ENCODE measurements at regions not wholly inside any gene's neighbourhood (a gene's known extent, or its start where the extent isn't known, plus 50 kb on each side); places are given as distances from the start of the nearest gene placed in this dataset.

GRCh38 chr3:10585945-10586344, 80.6 kb upstream of the ATP2B2 start:
- DNase-seq: no peak

GRCh38 chr3:10594915-10595314, 89.5 kb upstream of the ATP2B2 start:
- DNase-seq: no peak

GRCh38 chr3:10596746-10597448, 91.5 kb upstream of the ATP2B2 start:
- DNase-seq: no peak

- no peak for DNase-seq
Observed at GRCh38 chr3:10597733-10598132, 92.3 kb upstream of the ATP2B2 start.

GRCh38 chr3:10599017-10599416, 93.6 kb upstream of the ATP2B2 start:
- DNase-seq: no peak

GRCh38 chr3:10599444-10599843, 94.1 kb upstream of the ATP2B2 start:
- DNase-seq: no peak

GRCh38 chr3:10600296-10600714, 94.9 kb upstream of the ATP2B2 start:
- DNase-seq: no peak

- DNase-seq: no peak
Observed at GRCh38 chr3:10600726-10601125, 95.3 kb upstream of the ATP2B2 start.

- DNase-seq: no peak
Observed at GRCh38 chr3:10601151-10601856, 95.9 kb upstream of the ATP2B2 start.

- no peak for DNase-seq
Observed at GRCh38 chr3:10601857-10602230, 96.5 kb upstream of the ATP2B2 start.

- DNase-seq: no peak
Observed at GRCh38 chr3:10602271-10602670, 96.9 kb upstream of the ATP2B2 start.

GRCh38 chr3:10602769-10603768, 97.7 kb upstream of the ATP2B2 start:
- no peak for DNase-seq

GRCh38 chr3:10609134-10609533, 103.7 kb upstream of the ATP2B2 start:
- DNase-seq: no peak

- no peak for DNase-seq
Observed at GRCh38 chr3:10614168-10614567, 108.8 kb upstream of the ATP2B2 start.

GRCh38 chr3:10615715-10616114, 110.3 kb upstream of the ATP2B2 start:
- DNase-seq: no peak

- DNase-seq: no peak
Observed at GRCh38 chr3:10616321-10616720, 110.9 kb upstream of the ATP2B2 start.

- no peak for DNase-seq
Observed at GRCh38 chr3:10619989-10620832, 114.8 kb upstream of the ATP2B2 start.

GRCh38 chr3:10620833-10621082, 115.4 kb upstream of the ATP2B2 start:
- DNase-seq: no peak

GRCh38 chr3:10623578-10624275, 118.3 kb upstream of the ATP2B2 start:
- DNase-seq: no peak

GRCh38 chr3:10625323-10625722, 119.9 kb upstream of the ATP2B2 start:
- no peak for DNase-seq

GRCh38 chr3:10627884-10628572, 122.6 kb upstream of the ATP2B2 start:
- DNase-seq: no peak
